Inflammatory macrophage (primary cell): ENCODE measurements at regions not wholly inside any gene's neighbourhood (a gene's known extent, or its start where the extent isn't known, plus 50 kb on each side); places are given as distances from the start of the nearest gene placed in this dataset.

Experiments used
- DNase-seq, 2 donors: peaks; one replicate each; pipeline ENCODE4 v3.0.0-alpha.2; 2020 to 2022

GRCh38 chr10:83037653-83038052, 1101.7 kb upstream of the GHITM start:
- no peak for DNase-seq

- no peak for DNase-seq
Measured at GRCh38 chr10:83038631-83039030, 1100.7 kb upstream of the GHITM start.

- no peak for DNase-seq
Measured at GRCh38 chr10:83045731-83046130, 1093.6 kb upstream of the GHITM start.

- DNase-seq = no peak
Measured at GRCh38 chr10:83050815-83051214, 1088.5 kb upstream of the GHITM start.

GRCh38 chr10:83062871-83063270, 1076.4 kb upstream of the GHITM start:
- no peak for DNase-seq

- no peak for DNase-seq
Measured at GRCh38 chr10:83073472-83073871, 1065.8 kb upstream of the GHITM start.

GRCh38 chr10:83075016-83075814, 1064.1 kb upstream of the GHITM start:
- DNase-seq = no peak

GRCh38 chr10:83075815-83076355, 1063.4 kb upstream of the GHITM start:
- no peak for DNase-seq

GRCh38 chr10:83076443-83076842, 1062.9 kb upstream of the GHITM start:
- no peak for DNase-seq

GRCh38 chr10:83078160-83078559, 1061.1 kb upstream of the GHITM start:
- DNase-seq = no peak

- no peak for DNase-seq
Measured at GRCh38 chr10:83078645-83079044, 1060.7 kb upstream of the GHITM start.

GRCh38 chr10:83083831-83084230, 1055.5 kb upstream of the GHITM start:
- DNase-seq = no peak

GRCh38 chr10:83089335-83089734, 1050.0 kb upstream of the GHITM start:
- DNase-seq = no peak

GRCh38 chr10:83104616-83105015, 1034.7 kb upstream of the GHITM start:
- no peak for DNase-seq

- DNase-seq = no peak
Measured at GRCh38 chr10:83108565-83109333, 1030.6 kb upstream of the GHITM start.

- DNase-seq = no peak
Measured at GRCh38 chr10:83119346-83119745, 1020.0 kb upstream of the GHITM start.

GRCh38 chr10:83122336-83122735, 1017.0 kb upstream of the GHITM start:
- no peak for DNase-seq

- no peak for DNase-seq
Measured at GRCh38 chr10:83127942-83128575, 1011.2 kb upstream of the GHITM start.

- DNase-seq = no peak
Measured at GRCh38 chr10:83140811-83141210, 998.5 kb upstream of the GHITM start.

GRCh38 chr10:83142074-83142563, 997.2 kb upstream of the GHITM start:
- DNase-seq = no peak

GRCh38 chr10:83144461-83144860, 994.8 kb upstream of the GHITM start:
- DNase-seq = no peak

- no peak for DNase-seq
Measured at GRCh38 chr10:83153714-83154113, 985.6 kb upstream of the GHITM start.

GRCh38 chr10:83164156-83164555, 975.2 kb upstream of the GHITM start:
- DNase-seq = no peak
